ENCODE measurements at regions not wholly inside any gene's neighbourhood (a gene's known extent, or its start where the extent isn't known, plus 50 kb on each side); places are given as distances from the start of the nearest gene placed in this dataset.

DNA sequence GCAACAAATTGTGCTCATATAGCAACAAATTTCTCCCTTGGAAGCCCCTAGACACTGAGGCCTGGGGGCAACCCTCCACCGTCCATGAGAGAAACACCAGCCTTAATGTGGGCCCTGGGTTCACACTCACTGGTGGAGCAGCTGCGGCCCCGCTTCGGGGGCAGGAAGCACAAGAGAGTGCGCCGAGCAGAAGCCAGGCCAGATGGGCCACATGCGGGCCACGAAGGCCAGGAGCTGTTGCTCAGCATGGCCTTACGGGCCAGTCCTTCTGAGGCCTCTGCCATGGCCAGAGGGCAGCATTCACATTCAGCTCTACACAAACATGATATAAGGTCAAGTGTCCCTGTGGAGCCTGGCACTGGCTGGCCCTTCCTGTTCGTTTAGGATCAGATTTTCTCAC, 60.0 kb upstream of the VIPR2 start:
- TF ChIP-seq, protein P1, sequence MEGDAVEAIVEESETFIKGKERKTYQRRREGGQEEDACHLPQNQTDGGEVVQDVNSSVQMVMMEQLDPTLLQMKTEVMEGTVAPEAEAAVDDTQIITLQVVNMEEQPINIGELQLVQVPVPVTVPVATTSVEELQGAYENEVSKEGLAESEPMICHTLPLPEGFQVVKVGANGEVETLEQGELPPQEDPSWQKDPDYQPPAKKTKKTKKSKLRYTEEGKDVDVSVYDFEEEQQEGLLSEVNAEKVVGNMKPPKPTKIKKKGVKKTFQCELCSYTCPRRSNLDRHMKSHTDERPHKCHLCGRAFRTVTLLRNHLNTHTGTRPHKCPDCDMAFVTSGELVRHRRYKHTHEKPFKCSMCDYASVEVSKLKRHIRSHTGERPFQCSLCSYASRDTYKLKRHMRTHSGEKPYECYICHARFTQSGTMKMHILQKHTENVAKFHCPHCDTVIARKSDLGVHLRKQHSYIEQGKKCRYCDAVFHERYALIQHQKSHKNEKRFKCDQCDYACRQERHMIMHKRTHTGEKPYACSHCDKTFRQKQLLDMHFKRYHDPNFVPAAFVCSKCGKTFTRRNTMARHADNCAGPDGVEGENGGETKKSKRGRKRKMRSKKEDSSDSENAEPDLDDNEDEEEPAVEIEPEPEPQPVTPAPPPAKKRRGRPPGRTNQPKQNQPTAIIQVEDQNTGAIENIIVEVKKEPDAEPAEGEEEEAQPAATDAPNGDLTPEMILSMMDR (IDR thresholded peaks at IDR 0.05): no peak
- no peak for TF ChIP-seq POLR2AphosphoS5 (IDR thresholded peaks at IDR 0.05; ENCODE audit: insufficient read depth in 1 of 2, low read depth in 1 of 2)

All from vagina (tissue), 2 donors.